Dendritic cell treated with granulocyte-macrophage colony-stimulating factor and Interleukin-4, amounts not matched to agents 40 ng/mL and 50 ng/mL, for 4 days (primary cell): ENCODE measurements at regions not wholly inside any gene's neighbourhood (a gene's known extent, or its start where the extent isn't known, plus 50 kb on each side); places are given as distances from the start of the nearest gene placed in this dataset.

Experiments used
- H3K27ac Mint-ChIP-seq: one replicate; pipeline ENCODE4 v1.8.0; 2022; ENCODE audit warnings: mild to moderate bottlenecking, mixed read lengths
- H3K27me3 Mint-ChIP-seq: one replicate; pipeline ENCODE4 v1.8.0; 2022; ENCODE audit warnings: mild to moderate bottlenecking, mixed read lengths
- H3K36me3 Mint-ChIP-seq: one replicate; pipeline ENCODE4 v1.8.0; 2022; ENCODE audit warnings: low read depth, mixed read lengths
- H3K4me1 Mint-ChIP-seq: one replicate; pipeline ENCODE4 v1.8.0; 2022; ENCODE audit warnings: low read depth, mixed read lengths
- H3K4me3 Mint-ChIP-seq: one replicate; pipeline ENCODE4 v1.8.0; 2022; ENCODE audit warnings: mild to moderate bottlenecking, moderate library complexity, mixed read lengths
- H3K9me3 Mint-ChIP-seq: one replicate; pipeline ENCODE4 v1.8.0; 2022; ENCODE audit warnings: mixed read lengths
- intact Hi-C: fragments of 100-400 bp; cut with micrococcal nuclease; formaldehyde crosslinking; loops from one replicate; pipeline ENCODE4 v1.15.0; 2022

DNA sequence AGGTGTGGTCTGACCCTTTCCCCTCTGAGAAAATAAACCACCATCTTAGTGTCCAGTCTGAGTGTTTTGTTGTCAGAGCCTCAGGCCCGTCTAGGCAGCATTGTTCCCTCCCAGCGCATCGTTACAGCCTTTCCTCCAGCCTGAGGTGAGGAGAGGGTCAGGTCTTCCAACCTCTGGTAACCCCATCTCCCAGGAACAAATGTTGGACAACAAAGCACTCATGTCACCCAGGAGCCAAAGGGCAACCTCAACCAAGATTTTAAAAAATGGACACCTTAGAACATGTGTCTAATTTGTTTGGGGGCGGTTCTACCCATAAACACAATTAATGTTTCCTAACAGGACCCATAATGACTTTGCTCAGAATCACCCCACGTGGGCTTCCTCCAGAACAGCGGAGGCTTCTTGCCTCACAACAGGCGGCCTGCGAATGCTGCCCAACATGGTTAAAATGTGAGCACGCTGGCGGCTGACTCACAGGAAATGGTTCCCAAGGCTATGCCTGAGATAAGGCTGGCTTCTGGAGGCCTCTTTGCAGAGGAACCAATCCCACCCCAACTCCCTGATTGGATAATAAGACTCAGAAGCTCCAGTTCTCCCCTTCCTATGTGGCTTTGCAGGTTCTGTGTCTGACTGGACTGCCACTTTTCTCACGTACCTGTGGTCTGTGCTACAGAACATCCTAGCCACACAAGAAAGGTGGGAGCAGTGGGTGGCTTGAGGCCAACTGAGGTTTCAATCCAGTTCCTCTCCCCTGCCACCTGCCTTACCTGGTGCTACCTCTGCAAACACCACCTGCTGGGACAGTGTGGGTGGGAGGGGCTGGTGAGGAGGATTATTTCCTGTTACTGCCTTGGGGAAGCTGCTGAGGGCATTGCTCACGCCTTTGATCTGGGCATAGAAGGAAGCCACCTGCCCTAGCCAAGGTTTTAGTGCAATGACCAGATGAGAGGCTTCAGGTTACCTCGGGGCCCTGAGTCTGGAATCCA lies 108.8 kb downstream of the B3GNT2 start:
- Mint-ChIP-seq H3K36me3 (no peaks in the 10 kb centered on the region), H3K27me3 (no peaks in the 10 kb centered on the region), H3K9me3 (no peaks in the 10 kb centered on the region), H3K27ac (no peak overlapping the region), H3K4me3 (no peak overlapping the region), H3K4me1 (peaks cover 50% of the 10 kb centered on the region)
- intact Hi-C loops, result no loop called here

DNA sequence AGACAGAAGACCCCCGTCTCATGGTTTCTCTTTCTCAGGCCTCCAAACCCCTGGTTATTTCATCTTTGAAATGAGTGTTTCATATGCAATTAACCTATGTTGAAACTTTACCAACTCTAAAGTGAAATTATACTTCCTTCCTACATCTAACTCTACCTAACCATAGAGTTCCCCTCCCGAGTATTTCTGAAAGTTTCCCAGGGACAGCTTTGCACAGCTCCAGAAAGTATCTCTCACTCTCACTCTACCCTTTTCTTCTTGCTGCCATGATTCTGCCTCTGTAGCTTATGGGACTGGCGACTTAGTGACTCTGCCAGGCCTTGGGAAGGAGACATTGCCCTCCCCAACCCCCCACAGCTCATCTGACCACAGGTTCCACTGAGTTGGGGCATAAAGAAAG lies 107.9 kb downstream of the B3GNT2 start:
- H3K36me3 Mint-ChIP-seq, result no peaks in the 10 kb centered on the region
- H3K27ac Mint-ChIP-seq, result no peak overlapping the region
- no peaks in the 10 kb centered on the region for H3K9me3 Mint-ChIP-seq
- no peaks in the 10 kb centered on the region for H3K27me3 Mint-ChIP-seq
- H3K4me1 Mint-ChIP-seq, result peaks cover 45% of the 10 kb centered on the region
- H3K4me3 Mint-ChIP-seq, result no peak overlapping the region
- intact Hi-C loops, result no loop called here

GRCh38 chr2:62302631-62303435 lies 106.9 kb downstream of the B3GNT2 start:
- intact Hi-C loops, result no loop called here
- H3K27me3 Mint-ChIP-seq, result no peaks in the 10 kb centered on the region
- no peak overlapping the region for H3K4me3 Mint-ChIP-seq

DNA sequence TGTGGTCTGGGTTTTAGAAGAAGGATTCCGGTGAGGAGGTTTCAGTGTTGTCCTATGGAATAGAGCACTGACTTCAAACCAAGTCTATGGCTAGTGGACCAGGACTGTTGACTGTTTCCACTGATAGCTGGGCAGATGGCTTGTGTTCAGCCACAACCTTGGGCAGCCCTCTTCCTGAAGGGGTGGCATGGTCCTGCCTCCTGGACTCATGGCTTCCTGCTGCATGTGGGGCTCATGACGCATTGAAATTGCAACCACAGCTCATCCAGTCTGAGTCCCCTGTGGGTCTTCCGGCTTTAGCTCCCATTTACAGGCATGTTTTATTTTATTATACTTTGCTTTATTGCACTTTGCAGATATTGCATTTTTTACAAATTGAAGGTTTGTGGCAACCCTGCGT lies 105.0 kb downstream of the B3GNT2 start:
- Mint-ChIP-seq H3K4me3 (no peak overlapping the region), H3K36me3 (no peaks in the 10 kb centered on the region), H3K27me3 (no peaks in the 10 kb centered on the region), H3K27ac (no peak overlapping the region), H3K4me1 (peaks cover 36% of the 10 kb centered on the region), H3K9me3 (no peaks in the 10 kb centered on the region)
- intact Hi-C loops, result no loop called here

More at GRCh38 chr2:62302631-62303435, 106.9 kb downstream of the B3GNT2 start:
- Mint-ChIP-seq H3K9me3 (no peaks in the 10 kb centered on the region), H3K4me1 (peaks cover 45% of the 10 kb centered on the region), H3K27ac (no peak overlapping the region), H3K36me3 (no peaks in the 10 kb centered on the region)

DNA sequence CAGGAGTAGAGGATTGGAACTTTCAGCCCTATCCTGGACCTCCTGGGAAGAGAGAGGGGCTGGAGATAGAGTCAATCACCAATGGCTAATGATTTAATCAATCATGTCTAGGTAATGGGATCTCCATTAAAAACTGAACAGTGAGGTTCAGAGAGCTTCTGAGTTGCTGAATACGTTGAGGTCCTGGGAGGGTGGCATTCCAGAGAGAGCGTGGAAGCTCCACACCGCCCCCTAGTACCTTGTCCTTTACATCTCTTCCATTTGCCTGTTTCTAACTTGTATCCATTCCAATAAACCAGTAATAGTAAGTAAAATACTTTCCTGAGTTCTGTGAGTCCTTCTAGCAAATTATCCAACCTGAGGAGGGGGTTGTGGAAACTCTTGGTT lies 101.7 kb downstream of the B3GNT2 start:
- H3K27ac Mint-ChIP-seq, result no peak overlapping the region
- intact Hi-C loops, result no loop called here

DNA sequence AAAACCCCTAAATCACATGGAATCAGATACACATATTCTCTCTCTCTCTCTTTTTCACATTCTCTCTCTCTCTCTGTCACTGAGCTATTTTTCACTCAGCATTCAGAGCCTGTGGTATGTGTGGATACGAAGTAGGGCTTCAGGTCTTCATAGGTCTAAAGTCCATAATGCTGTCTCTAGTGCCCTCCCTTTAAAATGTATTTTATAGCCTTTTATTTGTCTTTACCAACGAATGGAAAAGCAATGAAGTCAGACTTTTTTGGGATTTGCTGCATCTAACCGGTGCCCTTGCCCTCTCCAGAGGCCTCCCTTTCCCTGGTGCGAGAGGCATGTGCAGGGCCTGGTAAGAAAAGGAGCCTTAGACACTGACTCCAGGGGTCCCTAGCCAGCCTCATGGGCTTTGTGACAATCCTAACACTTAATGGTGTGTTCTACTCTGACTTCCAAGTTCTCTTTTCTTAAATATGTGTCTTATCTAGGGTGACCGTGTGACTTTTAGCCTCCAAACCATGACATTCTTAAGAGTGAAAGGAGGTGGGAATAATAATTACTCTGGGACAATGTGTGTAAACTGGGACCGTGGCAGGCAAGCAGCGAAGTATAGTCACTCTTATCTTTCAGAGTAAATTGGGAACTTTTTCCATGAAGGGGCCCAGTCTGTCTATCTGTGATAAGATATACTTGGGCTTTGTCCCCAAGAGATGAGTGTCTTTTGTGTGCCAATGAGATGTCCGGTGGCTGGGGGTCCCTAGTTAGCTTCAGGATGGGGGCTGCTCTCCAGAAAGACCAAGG lies 101.1 kb downstream of the B3GNT2 start:
- Mint-ChIP-seq H3K4me1 (peaks cover 4% of the 10 kb centered on the region), H3K36me3 (no peaks in the 10 kb centered on the region), H3K9me3 (no peaks in the 10 kb centered on the region), H3K4me3 (no peak overlapping the region), H3K27me3 (no peaks in the 10 kb centered on the region), H3K27ac (no peak overlapping the region)
- intact Hi-C loops, result no loop called here

More for the DNA sequence above, 101.7 kb downstream of the B3GNT2 start:
- Mint-ChIP-seq H3K4me3 (no peak overlapping the region), H3K4me1 (peaks cover 5% of the 10 kb centered on the region), H3K27me3 (no peaks in the 10 kb centered on the region), H3K36me3 (no peaks in the 10 kb centered on the region), H3K9me3 (no peaks in the 10 kb centered on the region)

GRCh38 chr2:62296034-62296831 lies 100.3 kb downstream of the B3GNT2 start:
- Mint-ChIP-seq H3K36me3 (no peaks in the 10 kb centered on the region), H3K27me3 (no peaks in the 10 kb centered on the region), H3K27ac (no peak overlapping the region), H3K4me3 (no peak overlapping the region), H3K4me1 (peaks cover 4% of the 10 kb centered on the region), H3K9me3 (no peaks in the 10 kb centered on the region)
- intact Hi-C loops, result no loop called here

- Mint-ChIP-seq H3K4me1 (peaks cover 9% of the 10 kb centered on the region), H3K27me3 (no peaks in the 10 kb centered on the region), H3K27ac (peak overlapping the region; percentile 45), H3K9me3 (no peaks in the 10 kb centered on the region), H3K4me3 (no peak overlapping the region), H3K36me3 (no peaks in the 10 kb centered on the region)
- intact Hi-C loops, result no loop called here
Observed at GRCh38 chr2:62293490-62294271, 97.8 kb downstream of the B3GNT2 start.

- Mint-ChIP-seq H3K9me3 (no peaks in the 10 kb centered on the region), H3K36me3 (no peaks in the 10 kb centered on the region), H3K4me3 (no peak overlapping the region), H3K27ac (peak overlapping the region; percentile 45), H3K4me1 (peaks cover 15% of the 10 kb centered on the region), H3K27me3 (no peaks in the 10 kb centered on the region)
- intact Hi-C loops, result no loop called here
Observed at GRCh38 chr2:62293151-62293489, 97.2 kb downstream of the B3GNT2 start.

DNA sequence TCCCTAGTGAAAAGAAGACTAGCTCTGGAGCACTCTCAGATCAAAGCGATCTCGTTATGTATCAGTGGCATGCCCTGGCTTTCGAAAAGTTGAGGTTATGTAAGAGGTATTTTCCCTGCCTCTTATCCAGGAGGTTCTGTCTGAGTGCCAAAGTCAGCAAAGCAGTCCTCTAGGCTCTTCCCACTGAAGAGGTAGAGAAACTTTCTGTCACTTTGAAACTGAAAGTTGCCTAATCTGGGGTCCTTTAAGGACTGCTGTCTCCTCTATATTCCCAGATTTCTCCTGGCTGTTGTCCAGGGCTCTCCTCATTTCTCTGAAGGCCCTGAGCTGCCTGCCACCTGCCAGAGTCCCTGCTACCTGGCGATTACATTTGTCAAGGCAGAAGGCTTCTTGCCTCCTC lies 96.3 kb downstream of the B3GNT2 start:
- H3K9me3 Mint-ChIP-seq, result no peaks in the 10 kb centered on the region

GRCh38 chr2:62291517-62292137 lies 95.7 kb downstream of the B3GNT2 start:
- Mint-ChIP-seq H3K27ac (no peak overlapping the region), H3K36me3 (no peaks in the 10 kb centered on the region)

More for the DNA sequence above, 96.3 kb downstream of the B3GNT2 start:
- intact Hi-C loops, result no loop called here
- Mint-ChIP-seq H3K27me3 (no peaks in the 10 kb centered on the region), H3K4me3 (no peak overlapping the region), H3K27ac (no peak overlapping the region), H3K36me3 (no peaks in the 10 kb centered on the region), H3K4me1 (peaks cover 24% of the 10 kb centered on the region)

DNA sequence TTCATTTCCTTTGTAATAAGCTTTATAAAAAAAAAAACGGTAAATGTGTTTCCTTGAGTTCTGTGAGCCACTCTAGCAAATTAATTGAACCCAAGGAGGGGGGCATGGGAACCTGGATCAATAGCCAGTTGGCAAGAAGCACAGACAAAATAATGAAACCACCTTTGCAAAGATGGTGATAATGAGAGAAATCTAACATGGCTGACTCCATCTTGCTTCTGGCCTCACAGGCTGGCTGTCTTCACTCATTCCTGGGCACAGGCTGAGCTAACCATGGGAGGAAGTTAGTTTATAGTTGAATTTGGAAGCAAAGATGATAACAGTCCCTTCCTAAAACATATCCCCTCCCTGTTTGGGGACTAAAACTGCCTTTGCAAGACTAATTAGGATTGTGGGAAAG lies 95.1 kb downstream of the B3GNT2 start:
- no peak overlapping the region for H3K4me3 Mint-ChIP-seq
- intact Hi-C loops, result no loop called here
- no peaks in the 10 kb centered on the region for H3K27me3 Mint-ChIP-seq

More at GRCh38 chr2:62291517-62292137, 95.7 kb downstream of the B3GNT2 start:
- Mint-ChIP-seq H3K9me3 (no peaks in the 10 kb centered on the region), H3K4me1 (peaks cover 27% of the 10 kb centered on the region), H3K27me3 (no peaks in the 10 kb centered on the region), H3K4me3 (no peak overlapping the region)
- intact Hi-C loops, result no loop called here

More for the DNA sequence above, 95.1 kb downstream of the B3GNT2 start:
- H3K36me3 Mint-ChIP-seq, result no peaks in the 10 kb centered on the region
- H3K27ac Mint-ChIP-seq, result no peak overlapping the region
- peaks cover 4% of the 10 kb centered on the region for H3K9me3 Mint-ChIP-seq
- peaks cover 27% of the 10 kb centered on the region for H3K4me1 Mint-ChIP-seq
